ENCODE measurements at regions not wholly inside any gene's neighbourhood (a gene's known extent, or its start where the extent isn't known, plus 50 kb on each side); places are given as distances from the start of the nearest gene placed in this dataset.

GRCh38 chr2:150375333-150375732 is 112.1 kb downstream of the RND3 start:
- in situ Hi-C loops (cut with MboI; ENCODE audit: low pct_unique_long_range_greater_than_20kb, low sequenced_read_pairs, unreplicated experiment) = no loop called here
- DNase-seq (ENCODE audit: low spot score) = no peak
- TF ChIP-seq CTCF (IDR thresholded peaks at IDR 0.05; ENCODE audit: extremely low read depth, insufficient read depth, missing control alignments) = no peak

GRCh38 chr2:150374492-150374891 is 113.0 kb downstream of the RND3 start:
- no peak for DNase-seq (ENCODE audit: low spot score)
- in situ Hi-C loops (cut with MboI; ENCODE audit: low pct_unique_long_range_greater_than_20kb, low sequenced_read_pairs, unreplicated experiment) = no loop called here
- no peak for TF ChIP-seq CTCF (IDR thresholded peaks at IDR 0.05; ENCODE audit: extremely low read depth, insufficient read depth, missing control alignments)

- TF ChIP-seq CTCF (IDR thresholded peaks at IDR 0.05; ENCODE audit: extremely low read depth, insufficient read depth, missing control alignments) = no peak
- DNase-seq (ENCODE audit: low spot score) = no peak
Observed at GRCh38 chr2:150373374-150373773, 114.1 kb downstream of the RND3 start.

GRCh38 chr2:150371044-150371818 is 116.2 kb downstream of the RND3 start:
- in situ Hi-C loops (cut with MboI; ENCODE audit: low pct_unique_long_range_greater_than_20kb, low sequenced_read_pairs, unreplicated experiment) = no loop called here
- TF ChIP-seq CTCF (IDR thresholded peaks at IDR 0.05; ENCODE audit: extremely low read depth, insufficient read depth, missing control alignments) = no peak
- DNase-seq (ENCODE audit: low spot score) = no peak

More at GRCh38 chr2:150373374-150373773, 114.1 kb downstream of the RND3 start:
- in situ Hi-C loops (cut with MboI; ENCODE audit: low pct_unique_long_range_greater_than_20kb, low sequenced_read_pairs, unreplicated experiment) = no loop called here

- in situ Hi-C loops (cut with MboI; ENCODE audit: low pct_unique_long_range_greater_than_20kb, low sequenced_read_pairs, unreplicated experiment) = no loop called here
- DNase-seq (ENCODE audit: low spot score) = no peak
Observed at GRCh38 chr2:150370561-150370960, 116.9 kb downstream of the RND3 start.

GRCh38 chr2:150369862-150370261 is 117.6 kb downstream of the RND3 start:
- in situ Hi-C loops (cut with MboI; ENCODE audit: low pct_unique_long_range_greater_than_20kb, low sequenced_read_pairs, unreplicated experiment) = no loop called here
- no peak for TF ChIP-seq CTCF (IDR thresholded peaks at IDR 0.05; ENCODE audit: extremely low read depth, insufficient read depth, missing control alignments)
- no peak for DNase-seq (ENCODE audit: low spot score)

More at GRCh38 chr2:150370561-150370960, 116.9 kb downstream of the RND3 start:
- no peak for TF ChIP-seq CTCF (IDR thresholded peaks at IDR 0.05; ENCODE audit: extremely low read depth, insufficient read depth, missing control alignments)

All from GM13977 (cell line).